ENCODE measurements at regions not wholly inside any gene's neighbourhood (a gene's known extent, or its start where the extent isn't known, plus 50 kb on each side); places are given as distances from the start of the nearest gene placed in this dataset.

DNA sequence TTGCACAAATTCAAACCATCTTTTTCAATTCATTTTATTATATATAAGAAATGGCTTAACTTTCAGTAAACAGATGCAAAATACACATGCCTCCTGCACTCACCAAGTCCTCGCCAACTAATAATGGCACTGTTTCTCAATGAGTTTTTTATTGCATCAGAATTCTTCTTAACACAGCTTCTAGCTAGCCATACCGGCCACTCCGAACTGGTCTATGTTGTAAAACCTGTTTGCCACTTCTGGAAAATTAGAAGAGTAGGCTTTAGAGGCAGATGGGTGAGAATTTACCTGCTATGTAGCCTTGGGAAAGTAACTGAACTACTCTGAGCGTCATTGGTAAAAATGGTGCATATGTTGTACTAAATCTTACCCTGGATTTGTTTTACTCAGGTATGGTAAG, 100.6 kb upstream of the LHCGR start:
- no peak for DNase-seq (ENCODE audit: low read depth)
- no peak overlapping the region for H3K4me3 ChIP-seq (ENCODE audit: low read length)
- no peak for TF ChIP-seq CTCF (conservative IDR thresholded peaks at IDR 0.05; ENCODE audit: low read depth, low read length)

- no peak overlapping the region for H3K4me3 ChIP-seq (ENCODE audit: low read length)
- no peak for TF ChIP-seq CTCF (conservative IDR thresholded peaks at IDR 0.05; ENCODE audit: low read depth, low read length)
- DNase-seq (ENCODE audit: low read depth) = no peak
Observed at GRCh38 chr2:48855142-48855541, 99.6 kb upstream of the LHCGR start.

- H3K4me3 ChIP-seq (ENCODE audit: low read length) = no peak overlapping the region
- DNase-seq (ENCODE audit: low read depth) = no peak
- no peak for TF ChIP-seq CTCF (conservative IDR thresholded peaks at IDR 0.05; ENCODE audit: low read depth, low read length)
Observed at GRCh38 chr2:48854681-48855080, 99.2 kb upstream of the LHCGR start.

DNA sequence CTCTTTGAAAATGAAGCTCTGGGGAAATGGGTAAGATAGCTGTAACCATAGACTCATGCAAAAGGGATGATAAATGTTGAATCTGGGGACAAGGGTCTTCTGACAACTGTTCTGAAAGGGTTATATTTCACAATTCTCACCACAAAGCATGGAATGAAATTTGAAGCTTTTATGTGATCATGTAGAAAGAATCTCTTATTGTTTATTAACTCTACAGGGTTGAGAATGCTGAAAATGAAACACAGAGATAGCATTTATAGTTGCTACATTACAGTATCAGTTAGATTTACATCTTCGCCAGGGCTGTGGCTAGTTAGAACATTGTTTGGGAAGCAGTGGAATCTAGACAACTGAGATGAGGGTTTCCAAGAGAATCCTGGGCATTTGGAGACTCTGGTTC, 97.4 kb upstream of the LHCGR start:
- DNase-seq (ENCODE audit: low read depth) = no peak
- H3K4me3 ChIP-seq (ENCODE audit: low read length) = no peak overlapping the region

DNA sequence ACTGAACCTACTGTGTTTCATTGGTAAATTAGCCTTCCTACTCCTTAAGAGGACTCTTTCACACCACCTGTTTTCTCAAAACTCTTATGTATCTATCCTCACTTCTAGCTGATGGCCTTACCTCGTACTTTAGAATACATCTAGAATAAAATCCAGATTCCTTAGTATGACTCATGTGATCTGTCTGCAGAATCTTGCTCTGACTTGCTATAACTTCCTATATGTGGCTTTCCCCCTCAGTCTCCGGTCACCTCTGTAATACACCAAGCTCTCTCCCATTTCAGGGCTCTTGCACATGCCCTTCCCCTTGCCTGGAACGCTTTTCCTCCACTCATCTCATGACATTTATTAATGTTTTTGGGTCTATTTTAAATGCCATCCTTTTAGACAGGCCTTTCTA, 95.6 kb upstream of the LHCGR start:
- no peak for DNase-seq (ENCODE audit: low read depth)
- no peak for TF ChIP-seq CTCF (conservative IDR thresholded peaks at IDR 0.05; ENCODE audit: low read depth, low read length)
- no peak overlapping the region for H3K4me3 ChIP-seq (ENCODE audit: low read length)

More for the DNA sequence above, 97.4 kb upstream of the LHCGR start:
- no peak for TF ChIP-seq CTCF (conservative IDR thresholded peaks at IDR 0.05; ENCODE audit: low read depth, low read length)

- TF ChIP-seq CTCF (conservative IDR thresholded peaks at IDR 0.05; ENCODE audit: low read depth, low read length) = no peak
- H3K4me3 ChIP-seq (ENCODE audit: low read length) = no peak overlapping the region
- peak; percentile 8 for DNase-seq (ENCODE audit: low read depth)
Observed at GRCh38 chr2:48849770-48850169, 94.2 kb upstream of the LHCGR start.

DNA sequence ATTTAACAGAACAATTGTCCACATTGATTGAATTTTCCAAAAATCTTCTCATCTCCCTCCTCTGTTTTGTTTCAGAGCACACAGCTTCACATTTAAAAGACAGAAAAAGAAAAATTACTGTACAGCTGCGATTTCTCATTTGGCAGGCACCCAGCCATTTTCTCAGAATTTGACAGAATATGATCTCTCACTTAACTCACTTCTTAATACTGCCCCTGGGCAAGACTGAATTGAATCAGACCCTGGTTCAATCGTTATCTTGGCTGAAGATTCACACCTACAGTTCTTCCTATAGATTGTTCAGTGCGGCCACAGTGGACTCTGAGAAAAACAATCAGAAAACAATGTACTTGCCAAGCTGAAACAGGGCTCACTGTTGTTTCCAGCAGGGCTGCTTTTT, 90.2 kb upstream of the LHCGR start:
- no peak for TF ChIP-seq CTCF (conservative IDR thresholded peaks at IDR 0.05; ENCODE audit: low read depth, low read length)
- DNase-seq (ENCODE audit: low read depth) = no peak
- no peak overlapping the region for H3K4me3 ChIP-seq (ENCODE audit: low read length)
